C4-2B (cell line): ENCODE measurements at regions not wholly inside any gene's neighbourhood (a gene's known extent, or its start where the extent isn't known, plus 50 kb on each side); places are given as distances from the start of the nearest gene placed in this dataset.

Source experiments
- ZFX ChIP-seq: fragments of 450-650 bp; IDR thresholded peaks from 2 replicates; pipeline ENCODE4 v1.6.1; 2017
- TF ChIP-seq, protein P1 (sequence below): fragments of 450-650 bp; conservative IDR thresholded peaks from 2 replicates; pipeline ENCODE4 v1.5.1; 2017; ENCODE audit warnings: mild to moderate bottlenecking

DNA sequence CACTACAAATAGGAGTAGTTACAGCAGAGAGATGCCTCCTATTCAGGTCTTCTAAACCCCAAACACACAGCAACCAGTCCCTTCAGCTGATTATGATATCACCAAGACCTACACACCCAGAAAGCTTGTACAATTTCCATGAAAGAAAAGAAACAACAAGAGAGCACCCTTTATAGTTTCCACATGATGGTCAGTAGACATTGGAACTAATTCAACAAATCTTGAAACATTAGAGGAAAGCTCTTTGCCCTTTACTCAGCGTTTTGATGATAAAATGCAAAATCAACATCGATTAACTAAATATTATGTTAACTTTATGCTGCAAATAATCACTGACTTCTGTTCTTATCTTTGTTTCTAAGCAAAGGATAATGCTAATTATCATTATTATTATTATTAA lies 393.6 kb upstream of the ID2 start:
- TF ChIP-seq, protein P1, sequence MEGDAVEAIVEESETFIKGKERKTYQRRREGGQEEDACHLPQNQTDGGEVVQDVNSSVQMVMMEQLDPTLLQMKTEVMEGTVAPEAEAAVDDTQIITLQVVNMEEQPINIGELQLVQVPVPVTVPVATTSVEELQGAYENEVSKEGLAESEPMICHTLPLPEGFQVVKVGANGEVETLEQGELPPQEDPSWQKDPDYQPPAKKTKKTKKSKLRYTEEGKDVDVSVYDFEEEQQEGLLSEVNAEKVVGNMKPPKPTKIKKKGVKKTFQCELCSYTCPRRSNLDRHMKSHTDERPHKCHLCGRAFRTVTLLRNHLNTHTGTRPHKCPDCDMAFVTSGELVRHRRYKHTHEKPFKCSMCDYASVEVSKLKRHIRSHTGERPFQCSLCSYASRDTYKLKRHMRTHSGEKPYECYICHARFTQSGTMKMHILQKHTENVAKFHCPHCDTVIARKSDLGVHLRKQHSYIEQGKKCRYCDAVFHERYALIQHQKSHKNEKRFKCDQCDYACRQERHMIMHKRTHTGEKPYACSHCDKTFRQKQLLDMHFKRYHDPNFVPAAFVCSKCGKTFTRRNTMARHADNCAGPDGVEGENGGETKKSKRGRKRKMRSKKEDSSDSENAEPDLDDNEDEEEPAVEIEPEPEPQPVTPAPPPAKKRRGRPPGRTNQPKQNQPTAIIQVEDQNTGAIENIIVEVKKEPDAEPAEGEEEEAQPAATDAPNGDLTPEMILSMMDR, result no peak
- TF ChIP-seq ZFX, result no peak
